ENCODE measurements at regions not wholly inside any gene's neighbourhood (a gene's known extent, or its start where the extent isn't known, plus 50 kb on each side); places are given as distances from the start of the nearest gene placed in this dataset.

GRCh38 chr2:142586693-142587580, 290.5 kb upstream of the KYNU start:
- TF ChIP-seq, protein P1, sequence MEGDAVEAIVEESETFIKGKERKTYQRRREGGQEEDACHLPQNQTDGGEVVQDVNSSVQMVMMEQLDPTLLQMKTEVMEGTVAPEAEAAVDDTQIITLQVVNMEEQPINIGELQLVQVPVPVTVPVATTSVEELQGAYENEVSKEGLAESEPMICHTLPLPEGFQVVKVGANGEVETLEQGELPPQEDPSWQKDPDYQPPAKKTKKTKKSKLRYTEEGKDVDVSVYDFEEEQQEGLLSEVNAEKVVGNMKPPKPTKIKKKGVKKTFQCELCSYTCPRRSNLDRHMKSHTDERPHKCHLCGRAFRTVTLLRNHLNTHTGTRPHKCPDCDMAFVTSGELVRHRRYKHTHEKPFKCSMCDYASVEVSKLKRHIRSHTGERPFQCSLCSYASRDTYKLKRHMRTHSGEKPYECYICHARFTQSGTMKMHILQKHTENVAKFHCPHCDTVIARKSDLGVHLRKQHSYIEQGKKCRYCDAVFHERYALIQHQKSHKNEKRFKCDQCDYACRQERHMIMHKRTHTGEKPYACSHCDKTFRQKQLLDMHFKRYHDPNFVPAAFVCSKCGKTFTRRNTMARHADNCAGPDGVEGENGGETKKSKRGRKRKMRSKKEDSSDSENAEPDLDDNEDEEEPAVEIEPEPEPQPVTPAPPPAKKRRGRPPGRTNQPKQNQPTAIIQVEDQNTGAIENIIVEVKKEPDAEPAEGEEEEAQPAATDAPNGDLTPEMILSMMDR (conservative IDR thresholded peaks at IDR 0.05; ENCODE audit: low read length): no peak
- no peak for TF ChIP-seq EZH2phosphoT487 (IDR thresholded peaks at IDR 0.05; ENCODE audit: borderline replicate concordance)

All from Loucy (cell line).